CMK (cell line): ENCODE measurements at regions not wholly inside any gene's neighbourhood (a gene's known extent, or its start where the extent isn't known, plus 50 kb on each side); places are given as distances from the start of the nearest gene placed in this dataset.
"Not testable (repeated sequence)": the region's sequence is repeated elsewhere in the genome, so short reads cannot be mapped to it uniquely, and the experiment has no call there.

Experiments used
- DNase-seq: peaks from one replicate; pipeline ENCODE4 v3.0.0-alpha.2; 2010; ENCODE audit warnings: low read depth

GRCh38 chr5:102554082-102554481 lies 55.3 kb upstream of the SLCO6A1 start:
- no peak for DNase-seq

GRCh38 chr5:102554728-102555127 lies 55.9 kb upstream of the SLCO6A1 start:
- DNase-seq: no peak

DNA sequence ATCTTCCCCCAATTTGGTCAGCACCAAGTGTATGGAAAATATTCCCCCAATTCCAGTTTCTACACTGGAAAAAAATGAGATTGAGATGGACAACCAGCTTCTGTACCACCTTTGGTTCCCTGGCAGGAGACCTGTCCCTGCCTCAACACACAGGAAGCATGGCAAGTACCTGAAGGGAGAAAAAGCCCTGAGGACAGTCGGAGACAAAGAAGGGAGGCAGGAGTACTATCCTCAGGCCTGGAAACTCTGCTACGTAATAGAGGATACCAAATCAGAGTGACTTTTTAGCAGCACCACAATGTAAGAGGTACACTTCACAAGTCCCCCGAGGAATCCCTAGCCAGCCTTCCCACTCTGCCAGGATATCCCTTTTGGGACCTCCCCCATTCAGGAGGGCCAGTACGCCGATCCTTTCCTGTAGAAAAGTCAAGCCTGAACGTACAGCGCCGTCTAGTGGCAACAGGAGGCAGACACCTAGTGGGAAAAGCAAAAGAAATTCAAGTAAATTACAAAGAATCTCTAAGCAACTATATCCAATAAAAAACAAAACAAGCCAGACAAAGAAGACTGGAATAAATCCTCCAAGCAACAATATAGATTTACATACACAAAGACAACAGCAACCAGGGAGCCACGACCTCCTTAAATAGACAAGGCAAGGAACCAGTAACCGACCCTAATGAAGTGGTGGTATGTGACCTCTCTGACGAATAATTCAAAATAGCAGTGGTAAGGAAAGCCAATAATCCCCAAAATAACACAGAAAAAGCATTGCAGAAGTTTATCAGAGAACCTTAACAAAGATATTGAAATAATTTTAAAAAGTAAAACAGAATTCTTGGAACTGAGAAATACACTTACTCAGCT lies 63.3 kb upstream of the SLCO6A1 start:
- no peak for DNase-seq

DNA sequence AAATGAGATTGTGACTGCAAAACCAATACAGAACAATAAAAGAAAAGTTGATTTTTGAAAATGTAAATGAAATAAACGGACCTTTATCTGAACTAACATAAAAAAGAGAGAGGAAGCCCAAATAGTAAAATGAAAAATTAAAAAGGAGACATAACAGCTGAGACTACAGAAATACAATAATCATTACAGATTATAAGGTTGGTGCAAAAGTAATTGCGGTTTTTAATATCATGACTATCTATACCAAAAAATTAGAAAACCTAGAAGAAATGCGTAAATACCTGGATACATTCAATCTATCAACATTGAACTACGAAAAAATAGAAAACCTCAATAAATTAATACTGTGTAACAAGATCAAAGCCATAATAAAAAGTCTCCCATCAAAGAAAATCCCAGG lies 71.9 kb upstream of the SLCO6A1 start:
- DNase-seq: no peak

DNA sequence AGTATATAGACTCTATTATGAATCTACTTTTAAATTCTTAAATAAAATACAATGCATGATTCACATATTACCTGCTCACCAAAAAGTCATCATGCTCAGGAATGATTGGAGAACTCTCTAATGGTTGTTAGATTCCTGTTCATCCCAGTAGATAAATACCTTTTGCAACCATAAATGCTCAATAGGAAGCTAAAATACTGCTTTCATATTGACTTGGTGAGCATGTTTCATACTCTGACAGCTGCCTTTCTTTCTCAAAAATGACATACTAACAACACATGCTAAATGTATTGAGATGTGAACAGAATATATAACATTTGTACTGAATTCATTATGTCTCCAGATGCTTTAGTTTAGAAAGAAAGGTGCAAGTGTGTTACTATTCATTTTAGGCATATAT lies 79.6 kb upstream of the SLCO6A1 start:
- DNase-seq: no peak

DNA sequence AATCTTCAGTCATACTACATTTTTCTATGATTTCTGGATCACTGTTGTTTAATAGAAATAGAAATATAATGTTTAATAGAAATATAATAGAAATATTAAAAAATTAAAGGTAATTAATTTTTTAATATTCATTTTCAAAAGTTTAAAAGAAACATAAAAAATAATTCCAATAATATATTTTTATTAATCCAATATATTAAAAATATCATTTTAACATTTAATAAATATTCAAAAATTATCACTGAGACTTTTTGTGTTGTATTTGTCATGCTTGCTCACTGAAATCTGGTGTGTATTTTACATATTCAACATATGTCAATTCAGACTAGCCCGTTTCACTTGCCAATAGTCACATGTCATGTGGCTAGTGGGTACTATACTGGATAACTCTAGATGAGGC lies 80.6 kb upstream of the SLCO6A1 start:
- no peak for DNase-seq

DNA sequence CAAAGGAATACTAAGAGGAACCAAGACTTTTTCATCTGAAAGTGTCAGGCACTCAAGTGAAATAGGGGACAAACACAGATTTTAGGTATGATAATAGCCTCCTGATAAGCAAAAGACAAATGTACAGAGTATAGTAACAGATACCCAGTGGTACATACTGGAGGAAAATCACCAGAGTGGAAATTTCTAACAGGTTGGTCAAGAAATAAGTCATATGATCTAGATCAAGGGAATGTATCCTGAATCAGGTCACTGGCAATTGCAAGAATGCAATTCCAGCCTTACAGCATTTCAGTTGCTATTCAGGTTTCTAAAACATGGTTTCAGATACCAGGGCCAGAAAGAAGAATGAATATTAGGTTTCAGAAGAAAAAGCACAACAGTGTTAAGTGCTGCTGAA lies 82.2 kb upstream of the SLCO6A1 start:
- DNase-seq: no peak

DNA sequence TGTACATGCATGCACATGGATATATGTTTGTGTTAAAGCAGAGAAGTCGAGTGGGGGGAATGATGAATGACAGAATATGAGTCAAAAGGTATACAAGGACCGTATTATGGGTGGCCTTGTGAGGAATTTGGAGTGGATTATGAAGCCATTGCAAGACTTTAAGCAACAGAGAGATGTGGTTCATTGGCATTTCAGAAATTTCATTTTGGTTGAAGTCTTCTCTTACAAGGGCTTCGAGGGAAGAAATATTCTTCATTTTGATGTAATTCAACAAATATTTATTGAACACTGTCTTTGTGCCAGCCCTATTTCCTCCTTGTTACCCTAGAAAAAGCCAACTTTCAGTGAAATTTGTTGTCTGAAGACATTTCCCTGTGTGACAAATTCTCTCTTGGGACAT lies 83.9 kb upstream of the SLCO6A1 start:
- no peak for DNase-seq

DNA sequence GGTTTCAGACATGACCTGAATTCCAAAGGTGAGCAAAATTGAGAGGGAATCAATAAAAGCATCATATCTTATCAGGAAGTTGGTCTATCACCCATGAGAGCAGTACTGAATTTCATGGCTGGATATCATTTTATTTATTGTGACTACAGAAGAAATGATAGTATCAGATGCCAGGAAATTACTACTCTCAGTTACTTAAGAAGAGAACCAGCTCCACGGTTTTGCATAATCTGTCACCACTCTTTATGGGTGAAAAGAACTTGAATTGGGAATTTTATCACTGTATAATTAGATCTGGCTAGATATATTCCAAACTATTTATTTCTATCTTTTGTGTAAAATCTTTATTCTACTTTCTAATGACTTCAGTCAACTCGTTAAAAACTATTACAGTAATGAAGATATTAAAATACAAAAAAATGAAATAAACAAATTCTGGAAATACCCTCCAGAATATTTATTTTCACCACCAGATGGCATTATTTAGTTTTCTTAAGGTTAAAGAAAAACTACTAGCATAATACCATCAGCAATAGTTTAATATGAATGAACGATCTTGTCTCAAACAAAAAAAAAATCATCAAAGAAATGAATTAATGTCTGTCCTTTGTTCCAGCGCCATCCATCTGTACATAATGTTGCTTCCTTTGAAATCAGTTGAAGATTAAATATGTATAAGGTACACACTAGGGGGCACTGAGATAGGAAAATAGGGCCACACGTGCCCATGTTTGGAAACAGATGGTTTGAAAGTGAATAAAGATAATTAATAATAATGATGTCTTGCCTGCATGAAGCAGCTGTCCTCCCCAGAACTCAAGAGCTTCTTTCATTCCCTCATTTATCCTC lies 84.7 kb upstream of the SLCO6A1 start:
- no peak for DNase-seq

DNA sequence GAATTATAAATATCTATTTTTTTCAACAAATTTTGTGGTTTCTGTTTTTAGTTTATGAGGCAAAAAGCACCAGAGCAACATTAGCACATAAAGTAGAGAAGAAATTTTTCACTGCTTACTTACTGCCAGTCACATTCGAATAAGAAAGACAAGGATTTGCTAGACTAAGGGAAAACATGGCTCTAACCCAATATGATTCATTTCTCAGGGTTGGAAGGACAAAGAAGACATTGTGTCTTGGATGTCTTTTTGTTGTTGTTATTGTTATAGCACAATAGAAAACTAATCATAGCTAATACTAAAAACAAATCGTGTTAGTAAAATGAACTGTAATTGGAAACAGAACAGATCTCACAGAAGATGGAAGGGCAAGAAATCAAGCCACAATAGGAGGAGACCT lies 90.9 kb upstream of the SLCO6A1 start:
- DNase-seq: no peak

DNA sequence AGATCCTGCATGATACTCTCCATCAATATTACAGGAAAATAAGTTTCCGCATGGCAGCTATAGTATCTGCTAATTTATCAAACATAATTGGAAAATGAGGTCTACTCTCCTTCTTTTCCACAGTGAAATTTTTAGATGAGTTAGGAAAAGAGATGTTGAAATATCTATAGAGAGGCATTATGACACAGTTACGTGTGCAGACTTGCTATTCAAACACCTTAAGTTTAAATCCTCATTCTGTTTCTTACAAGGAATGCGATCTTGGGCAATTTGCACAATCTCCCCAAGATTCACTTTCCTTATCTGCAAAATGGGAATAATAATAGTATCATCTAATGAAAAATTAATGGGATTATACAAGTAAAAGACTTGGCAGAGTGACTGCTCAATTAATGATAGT lies 91.7 kb upstream of the SLCO6A1 start:
- DNase-seq: no peak

DNA sequence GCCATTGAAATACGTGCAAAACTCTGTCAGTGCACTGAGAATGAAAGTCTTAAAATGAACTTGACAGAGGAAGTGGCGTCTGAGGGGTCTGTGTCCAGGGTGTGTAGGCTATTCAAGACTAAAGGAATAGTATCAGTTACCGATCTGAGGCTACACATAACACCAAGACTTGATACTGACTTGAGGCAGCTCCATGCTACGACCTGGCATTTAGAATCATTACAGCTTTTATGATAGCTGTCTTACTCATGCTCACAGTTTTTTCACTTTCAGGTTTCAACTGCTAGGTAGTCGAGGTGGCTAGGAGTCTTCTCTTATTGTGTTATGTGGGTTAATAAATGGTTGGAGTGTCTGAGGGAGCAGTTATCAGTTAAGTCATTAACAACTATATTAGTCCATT lies 92.8 kb upstream of the SLCO6A1 start:
- no peak for DNase-seq

- not testable (repeated sequence) for DNase-seq
Measured at GRCh38 chr5:102592586-102592985, 93.8 kb upstream of the SLCO6A1 start.

DNA sequence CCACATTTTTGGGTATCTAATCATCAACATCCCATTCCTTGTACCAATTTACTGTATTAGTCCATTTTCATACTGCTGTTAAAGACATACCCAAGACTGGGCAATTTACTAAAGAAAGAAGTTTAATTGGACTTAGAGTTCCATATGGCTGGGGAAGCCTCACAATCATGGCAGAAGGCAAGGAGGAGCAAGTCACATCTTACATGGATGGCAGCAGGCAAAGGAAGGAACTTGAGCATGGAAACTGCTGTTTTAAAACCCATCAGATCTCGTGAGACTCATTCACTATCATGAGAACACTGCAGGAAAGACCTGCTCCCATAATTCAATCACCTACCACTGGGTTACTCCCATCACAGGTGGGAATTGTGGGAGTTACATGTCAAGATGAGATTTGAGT lies 95.4 kb upstream of the SLCO6A1 start:
- no peak for DNase-seq

GRCh38 chr5:102595332-102595731 lies 96.5 kb upstream of the SLCO6A1 start:
- no peak for DNase-seq

GRCh38 chr5:102596113-102596512 lies 97.3 kb upstream of the SLCO6A1 start:
- DNase-seq: no peak

DNA sequence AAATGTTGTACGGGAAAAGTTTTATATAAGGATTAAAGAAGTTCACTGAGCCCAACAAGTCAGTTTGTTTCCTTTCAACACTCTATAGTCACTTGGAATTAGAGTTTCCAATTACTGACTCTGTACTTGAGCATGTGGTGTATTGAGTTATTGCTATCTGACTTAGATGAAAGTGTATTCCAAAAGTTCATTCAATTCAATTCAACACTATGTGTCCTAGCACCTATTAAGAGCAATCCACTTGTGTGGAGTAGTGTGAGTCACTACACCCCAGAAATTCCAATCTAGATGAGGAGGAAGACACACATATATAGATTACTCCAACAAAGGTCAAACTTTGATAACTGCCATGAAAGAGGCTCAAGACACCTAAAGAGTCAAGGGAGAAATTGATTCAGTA lies 98.2 kb upstream of the SLCO6A1 start:
- no peak for DNase-seq

- DNase-seq: no peak
Measured at GRCh38 chr5:102599289-102599688, 100.5 kb upstream of the SLCO6A1 start.

- DNase-seq: no peak
Measured at GRCh38 chr5:102600964-102601363, 102.2 kb upstream of the SLCO6A1 start.

DNA sequence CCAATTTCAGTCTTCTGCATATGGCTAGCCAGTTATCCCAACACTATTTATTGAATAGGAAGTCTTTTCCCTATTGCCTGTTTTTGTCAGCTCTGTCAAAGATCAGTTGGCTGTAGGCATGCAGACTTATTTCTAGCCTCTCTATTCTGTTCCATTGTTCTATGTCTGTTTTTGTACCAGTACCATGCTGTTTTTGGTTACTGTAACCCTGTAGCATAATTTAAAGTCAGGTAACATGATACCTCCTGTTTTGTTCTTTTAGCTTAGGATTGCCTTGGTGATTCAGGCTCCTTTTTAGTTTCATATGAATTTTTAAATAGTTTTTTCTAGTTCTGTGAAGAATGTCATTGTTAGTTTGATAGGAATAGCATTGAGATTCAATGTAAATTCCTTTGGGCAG lies 104.9 kb upstream of the SLCO6A1 start:
- no peak for DNase-seq

GRCh38 chr5:102608414-102608813 lies 109.6 kb upstream of the SLCO6A1 start:
- no peak for DNase-seq

DNA sequence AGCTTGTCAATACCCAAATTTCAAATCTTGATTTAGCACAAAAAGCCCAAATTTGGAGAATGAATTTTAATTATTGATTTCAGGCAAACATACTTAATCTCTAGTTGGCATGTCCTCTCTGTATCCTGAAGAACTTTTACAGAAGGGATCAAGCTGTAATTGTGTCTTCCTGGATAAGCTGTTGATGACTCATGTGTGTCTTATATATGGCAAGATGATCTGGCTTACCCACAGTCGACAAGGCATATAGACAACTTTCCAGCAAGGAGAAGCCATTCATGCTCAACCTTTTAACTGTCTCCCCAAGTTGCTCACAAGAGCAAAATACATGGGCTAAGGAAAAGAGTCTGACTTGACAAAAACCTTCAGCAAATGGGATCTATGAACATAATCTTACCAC lies 112.5 kb upstream of the SLCO6A1 start:
- no peak for DNase-seq

DNA sequence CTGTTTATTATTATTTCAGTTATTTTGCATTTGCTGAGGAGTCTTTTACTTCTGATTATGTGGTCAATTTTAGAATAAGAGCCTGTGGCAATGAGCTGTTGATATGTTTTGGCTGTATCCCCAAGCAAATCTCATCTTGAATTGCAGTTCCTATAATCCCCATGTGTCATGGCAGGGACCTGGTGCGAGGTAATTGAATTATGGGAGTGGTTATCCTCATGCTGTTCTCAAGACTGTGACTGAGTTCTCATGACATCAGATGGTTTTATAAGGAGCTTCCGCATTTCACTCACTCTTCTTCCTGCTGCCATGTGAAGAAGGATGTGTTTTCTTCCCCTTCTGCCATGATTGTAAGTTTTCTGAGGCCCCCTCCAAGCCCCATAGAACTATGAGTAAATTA lies 114.9 kb upstream of the SLCO6A1 start:
- DNase-seq: no peak
